IPS-20b (cell line): ENCODE measurements at regions not wholly inside any gene's neighbourhood (a gene's known extent, or its start where the extent isn't known, plus 50 kb on each side); places are given as distances from the start of the nearest gene placed in this dataset.
"Not testable (repeated sequence)": the region's sequence is repeated elsewhere in the genome, so short reads cannot be mapped to it uniquely, and the experiment has no call there.

Experiments
- H3K27ac ChIP-seq: one replicate; pipeline ENCODE4 v1.5.1; 2013; ENCODE audit warnings: low read length
- H3K27me3 ChIP-seq: 2 replicates; pipeline ENCODE4 v1.6.1; 2013; ENCODE audit warnings: mild to moderate bottlenecking, low read length, inconsistent platforms; ENCODE audit not compliant: insufficient read depth
- H3K36me3 ChIP-seq: 2 replicates; pipeline ENCODE4 v1.6.1; 2013; ENCODE audit warnings: low read depth, mild to moderate bottlenecking, inconsistent platforms, low read length, moderate library complexity; ENCODE audit not compliant: insufficient read depth
- H3K4me1 ChIP-seq: 2 replicates; pipeline ENCODE4 v1.6.1; 2013; ENCODE audit warnings: mild to moderate bottlenecking, control low read depth, inconsistent platforms, low read length, moderate library complexity; ENCODE audit not compliant: insufficient read depth
- H3K4me3 ChIP-seq: 2 replicates; pipeline ENCODE4 v1.5.1; 2013; ENCODE audit warnings: mild to moderate bottlenecking, low read length, inconsistent platforms
- H3K9ac ChIP-seq: 2 replicates; pipeline ENCODE4 v1.6.1; 2013; ENCODE audit warnings: low read depth, mild to moderate bottlenecking, inconsistent platforms, low read length, moderate library complexity
- H3K9me3 ChIP-seq: 2 replicates; pipeline ENCODE4 v1.6.1; 2013; ENCODE audit warnings: mild to moderate bottlenecking, low read depth, low read length, inconsistent platforms; ENCODE audit not compliant: insufficient read depth

- H3K4me3 ChIP-seq, H3K4me1 ChIP-seq, H3K36me3 ChIP-seq, H3K27me3 ChIP-seq, H3K9ac ChIP-seq, H3K27ac ChIP-seq, H3K9me3 ChIP-seq: not testable (repeated sequence)
Observed at GRCh38 chrY:21037398-21037797, 281.5 kb downstream of the RPS4Y2 start.

DNA sequence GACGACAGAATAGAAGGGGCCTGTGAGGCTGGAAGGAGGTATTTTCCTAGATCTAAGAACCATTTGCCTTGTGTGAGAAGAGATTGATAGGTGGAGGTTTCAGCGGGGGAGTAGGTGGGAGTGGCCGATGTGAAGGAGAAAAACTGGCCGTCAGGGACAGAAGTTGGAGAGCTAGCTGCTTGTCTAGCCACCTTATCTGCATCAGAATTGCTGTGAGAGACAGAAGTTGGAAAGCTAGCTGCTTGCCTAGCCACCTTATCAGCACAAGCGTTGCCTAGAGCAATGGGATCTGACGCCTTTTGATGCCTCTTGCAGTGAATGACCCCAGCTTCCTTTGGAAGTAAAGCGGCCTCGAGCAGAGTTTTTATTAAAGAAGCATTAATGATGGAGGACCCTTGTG, 283.9 kb downstream of the RPS4Y2 start:
- H3K4me1 ChIP-seq = no peaks in the 10 kb centered on the region
- no peaks in the 10 kb centered on the region for H3K36me3 ChIP-seq
- no peak overlapping the region for H3K4me3 ChIP-seq
- no peak overlapping the region for H3K27ac ChIP-seq
- H3K9me3 ChIP-seq = no peaks in the 10 kb centered on the region; the same call in 1 of the 2 replicates
- H3K9ac ChIP-seq = no peak overlapping the region
- H3K27me3 ChIP-seq = no peaks in the 10 kb centered on the region

- H3K27me3 ChIP-seq, H3K9ac ChIP-seq, H3K4me3 ChIP-seq, H3K36me3 ChIP-seq, H3K9me3 ChIP-seq, H3K27ac ChIP-seq, H3K4me1 ChIP-seq: not testable (repeated sequence)
Observed at GRCh38 chrY:21040711-21041110, 284.8 kb downstream of the RPS4Y2 start.

DNA sequence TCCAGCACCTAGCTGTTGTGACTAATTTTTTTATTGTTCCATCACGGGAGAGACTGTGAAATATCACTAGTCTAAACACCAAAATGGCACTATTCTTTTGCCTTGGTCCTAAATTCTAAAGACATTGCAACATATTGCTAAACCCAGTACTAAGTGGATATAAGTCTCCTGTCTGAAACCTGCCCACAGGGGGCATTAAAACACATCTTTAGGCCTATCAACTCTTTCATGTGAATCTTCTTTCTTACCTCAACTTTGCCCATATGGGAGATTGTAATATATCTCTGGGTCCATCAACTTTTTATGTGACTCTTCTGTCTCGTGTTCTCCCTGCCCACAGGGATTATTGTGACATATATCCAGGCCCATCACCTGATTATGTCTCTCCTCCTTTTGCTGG, 317.2 kb downstream of the RPS4Y2 start:
- Histone ChIP-seq H3K36me3 (no peaks in the 10 kb centered on the region), H3K9ac (no peak overlapping the region), H3K9me3 (no peaks in the 10 kb centered on the region), H3K27ac (no peak overlapping the region), H3K4me1 (no peaks in the 10 kb centered on the region), H3K4me3 (no peak overlapping the region), H3K27me3 (no peaks in the 10 kb centered on the region)

DNA sequence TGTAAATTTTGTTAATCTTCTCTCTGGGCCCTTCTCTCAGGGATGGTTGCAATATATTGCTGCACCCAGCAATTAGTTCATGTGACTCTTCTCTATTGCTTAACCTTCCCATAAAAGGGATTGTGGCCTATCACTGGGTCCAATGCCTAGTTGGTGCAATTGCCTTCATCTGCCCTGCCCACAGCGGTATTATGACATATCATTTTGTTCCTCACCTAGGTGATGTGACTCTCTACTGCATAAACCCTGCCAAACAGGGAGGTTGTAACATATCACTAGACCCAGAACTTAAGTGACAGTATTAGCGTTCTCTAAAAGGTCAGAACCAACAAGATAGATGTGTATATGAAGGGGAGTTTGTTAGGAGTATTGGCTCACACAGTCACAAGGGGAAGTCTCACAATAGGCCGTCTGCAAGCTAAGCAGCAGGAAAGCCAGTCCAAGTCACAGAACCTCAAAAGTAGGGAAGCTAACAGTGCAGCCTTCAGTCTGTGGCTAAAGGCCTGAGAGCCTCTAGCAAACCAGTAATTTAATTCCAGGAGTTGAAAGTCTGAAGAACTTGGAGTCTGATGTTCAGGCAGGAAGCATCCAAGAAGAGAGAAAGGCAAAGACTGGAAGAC, 317.8 kb downstream of the RPS4Y2 start:
- no peak overlapping the region for H3K9ac ChIP-seq
- H3K4me3 ChIP-seq = no peak overlapping the region
- H3K9me3 ChIP-seq = no peaks in the 10 kb centered on the region
- no peaks in the 10 kb centered on the region for H3K27me3 ChIP-seq
- no peak overlapping the region for H3K27ac ChIP-seq
- no peaks in the 10 kb centered on the region for H3K36me3 ChIP-seq
- H3K4me1 ChIP-seq = no peaks in the 10 kb centered on the region

- Histone ChIP-seq H3K4me1 (no peaks in the 10 kb centered on the region), H3K4me3 (no peak overlapping the region), H3K9ac (no peak overlapping the region), H3K27ac (no peak overlapping the region), H3K27me3 (no peaks in the 10 kb centered on the region), H3K36me3 (no peaks in the 10 kb centered on the region), H3K9me3 (no peaks in the 10 kb centered on the region)
Observed at GRCh38 chrY:21075658-21076057, 319.8 kb downstream of the RPS4Y2 start.

DNA sequence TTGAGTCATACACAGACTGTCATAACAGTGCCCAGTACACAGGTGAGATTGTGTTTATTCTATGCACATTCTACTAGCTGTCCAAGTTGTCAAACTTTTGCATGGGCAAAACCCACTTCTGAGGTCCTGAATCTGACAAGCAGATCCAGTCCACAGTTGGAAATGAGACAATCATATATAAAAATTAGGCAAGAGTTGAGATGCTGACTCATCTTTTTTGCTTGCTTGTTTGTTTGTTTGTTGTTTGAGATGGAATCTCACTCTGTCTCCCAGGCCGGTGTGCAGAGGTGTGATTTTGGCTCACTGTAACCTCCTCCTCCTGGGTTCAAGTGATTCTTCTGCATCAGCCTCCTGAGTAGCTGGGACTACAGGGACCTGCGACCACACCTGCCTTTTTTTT, 323.8 kb downstream of the RPS4Y2 start:
- Histone ChIP-seq H3K4me3 (no peak overlapping the region), H3K27ac (no peak overlapping the region), H3K27me3 (no peaks in the 10 kb centered on the region), H3K4me1 (no peaks in the 10 kb centered on the region), H3K9ac (no peak overlapping the region), H3K36me3 (no peaks in the 10 kb centered on the region), H3K9me3 (no peaks in the 10 kb centered on the region)

- H3K9ac ChIP-seq = no peak overlapping the region
- no peak overlapping the region for H3K4me3 ChIP-seq
- no peaks in the 10 kb centered on the region for H3K27me3 ChIP-seq
- no peaks in the 10 kb centered on the region for H3K4me1 ChIP-seq
- H3K27ac ChIP-seq = no peak overlapping the region
- H3K9me3 ChIP-seq = no peaks in the 10 kb centered on the region
- H3K36me3 ChIP-seq = no peaks in the 10 kb centered on the region
Observed at GRCh38 chrY:21081640-21082611, 326.0 kb downstream of the RPS4Y2 start.

DNA sequence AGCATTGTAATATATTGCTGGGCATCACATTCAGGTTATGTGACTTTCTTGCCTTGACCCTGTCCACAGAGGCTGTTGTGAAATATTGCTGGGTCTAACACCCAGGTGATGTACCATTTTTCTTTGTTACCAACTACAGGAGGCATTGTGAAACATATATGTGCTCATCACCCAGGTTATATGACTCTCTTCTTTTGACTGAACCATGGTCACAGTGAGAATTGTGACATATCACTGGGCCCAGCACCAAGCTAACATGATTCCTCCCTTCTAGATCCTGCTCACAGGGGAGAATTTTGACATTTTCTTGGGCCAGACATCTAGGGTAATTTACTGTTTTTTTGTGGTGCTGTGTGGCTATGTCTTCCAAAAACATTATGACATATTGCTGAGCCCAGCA, 326.7 kb downstream of the RPS4Y2 start:
- H3K9ac ChIP-seq = no peak overlapping the region
- no peaks in the 10 kb centered on the region for H3K4me1 ChIP-seq
- H3K9me3 ChIP-seq = no peaks in the 10 kb centered on the region
- no peaks in the 10 kb centered on the region for H3K36me3 ChIP-seq
- H3K27me3 ChIP-seq = no peaks in the 10 kb centered on the region
- no peak overlapping the region for H3K4me3 ChIP-seq
- no peak overlapping the region for H3K27ac ChIP-seq

- Histone ChIP-seq H3K9me3 (no peaks in the 10 kb centered on the region), H3K4me3 (no peak overlapping the region), H3K4me1 (no peaks in the 10 kb centered on the region), H3K36me3 (no peaks in the 10 kb centered on the region), H3K27me3 (no peaks in the 10 kb centered on the region), H3K27ac (no peak overlapping the region), H3K9ac (no peak overlapping the region)
Observed at GRCh38 chrY:21091909-21092308, 336.0 kb downstream of the RPS4Y2 start.

DNA sequence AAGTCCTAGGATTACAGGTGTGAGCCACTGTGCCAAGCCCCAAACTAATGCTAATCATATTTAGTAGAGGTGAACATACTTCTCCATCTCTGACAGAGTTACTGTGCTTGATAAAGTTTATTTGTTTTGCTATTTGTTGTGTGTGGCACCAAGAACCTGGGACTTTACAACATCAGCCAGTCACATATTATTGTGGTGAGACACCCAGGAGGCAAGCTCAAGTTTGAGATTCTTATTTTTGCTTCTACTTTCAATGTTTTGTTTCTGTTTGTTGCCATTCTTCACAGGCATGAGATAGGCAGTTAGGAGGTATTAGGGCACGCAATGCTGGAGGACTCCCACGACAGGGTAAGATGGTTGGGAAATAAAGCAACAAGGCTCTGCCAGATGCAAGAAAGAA, 346.6 kb downstream of the RPS4Y2 start:
- Histone ChIP-seq H3K27me3 (no peaks in the 10 kb centered on the region), H3K9ac (no peak overlapping the region), H3K4me3 (no peak overlapping the region), H3K27ac (no peak overlapping the region), H3K36me3 (no peaks in the 10 kb centered on the region), H3K9me3 (no peaks in the 10 kb centered on the region), H3K4me1 (no peaks in the 10 kb centered on the region)

- Histone ChIP-seq H3K4me3 (no peak overlapping the region), H3K9ac (no peak overlapping the region), H3K27ac (no peak overlapping the region), H3K27me3 (no peaks in the 10 kb centered on the region), H3K9me3 (no peaks in the 10 kb centered on the region), H3K4me1 (no peaks in the 10 kb centered on the region), H3K36me3 (no peaks in the 10 kb centered on the region)
Observed at GRCh38 chrY:21103885-21104284, 348.0 kb downstream of the RPS4Y2 start.
